ENCODE measurements at regions not wholly inside any gene's neighbourhood (a gene's known extent, or its start where the extent isn't known, plus 50 kb on each side); places are given as distances from the start of the nearest gene placed in this dataset.

DNA sequence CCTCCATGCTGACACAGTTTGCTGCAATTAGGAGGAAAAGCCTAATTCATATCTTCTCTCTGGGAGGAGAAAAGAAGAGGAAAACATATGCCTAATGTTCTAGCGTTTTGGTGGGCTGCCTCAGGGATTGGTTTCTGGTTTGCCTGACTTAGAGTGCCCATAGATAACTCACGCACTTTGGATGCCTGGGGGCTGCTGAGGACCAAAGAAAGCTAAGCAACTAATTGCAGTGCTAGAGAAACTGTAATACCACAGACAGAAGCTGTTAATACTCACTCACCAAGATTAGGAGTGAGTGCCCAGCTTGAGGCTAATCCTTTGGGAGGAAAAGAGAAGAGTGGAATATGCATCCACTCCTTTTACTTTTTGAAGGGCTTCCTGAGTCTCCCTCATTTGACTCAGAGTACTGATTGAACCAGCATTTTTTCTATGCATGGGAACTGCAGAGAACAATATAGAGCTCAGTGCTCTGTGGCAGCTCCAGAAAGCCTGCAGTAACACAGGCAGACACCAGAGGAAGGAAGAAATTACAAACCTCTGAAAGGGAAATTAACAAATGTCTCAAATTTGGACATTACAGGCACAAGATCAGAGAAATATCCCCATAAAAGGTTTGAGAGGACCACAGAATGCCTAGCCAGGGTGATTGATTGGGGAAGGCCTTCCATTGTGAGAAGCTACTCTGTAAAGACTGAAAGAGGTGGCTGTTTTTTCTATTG lies 666.4 kb downstream of the OLFM4 start:
- TF ChIP-seq, protein P1, sequence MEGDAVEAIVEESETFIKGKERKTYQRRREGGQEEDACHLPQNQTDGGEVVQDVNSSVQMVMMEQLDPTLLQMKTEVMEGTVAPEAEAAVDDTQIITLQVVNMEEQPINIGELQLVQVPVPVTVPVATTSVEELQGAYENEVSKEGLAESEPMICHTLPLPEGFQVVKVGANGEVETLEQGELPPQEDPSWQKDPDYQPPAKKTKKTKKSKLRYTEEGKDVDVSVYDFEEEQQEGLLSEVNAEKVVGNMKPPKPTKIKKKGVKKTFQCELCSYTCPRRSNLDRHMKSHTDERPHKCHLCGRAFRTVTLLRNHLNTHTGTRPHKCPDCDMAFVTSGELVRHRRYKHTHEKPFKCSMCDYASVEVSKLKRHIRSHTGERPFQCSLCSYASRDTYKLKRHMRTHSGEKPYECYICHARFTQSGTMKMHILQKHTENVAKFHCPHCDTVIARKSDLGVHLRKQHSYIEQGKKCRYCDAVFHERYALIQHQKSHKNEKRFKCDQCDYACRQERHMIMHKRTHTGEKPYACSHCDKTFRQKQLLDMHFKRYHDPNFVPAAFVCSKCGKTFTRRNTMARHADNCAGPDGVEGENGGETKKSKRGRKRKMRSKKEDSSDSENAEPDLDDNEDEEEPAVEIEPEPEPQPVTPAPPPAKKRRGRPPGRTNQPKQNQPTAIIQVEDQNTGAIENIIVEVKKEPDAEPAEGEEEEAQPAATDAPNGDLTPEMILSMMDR (IDR thresholded peaks at IDR 0.05; ENCODE audit: borderline replicate concordance, extremely low read depth, low read length, poor library complexity, severe bottlenecking): no peak
- no peak for TF ChIP-seq EZH2 (IDR thresholded peaks at IDR 0.05; ENCODE audit: borderline replicate concordance, low read depth, low read length, severe bottlenecking)
